ENCODE measurements at regions not wholly inside any gene's neighbourhood (a gene's known extent, or its start where the extent isn't known, plus 50 kb on each side); places are given as distances from the start of the nearest gene placed in this dataset.

DNA sequence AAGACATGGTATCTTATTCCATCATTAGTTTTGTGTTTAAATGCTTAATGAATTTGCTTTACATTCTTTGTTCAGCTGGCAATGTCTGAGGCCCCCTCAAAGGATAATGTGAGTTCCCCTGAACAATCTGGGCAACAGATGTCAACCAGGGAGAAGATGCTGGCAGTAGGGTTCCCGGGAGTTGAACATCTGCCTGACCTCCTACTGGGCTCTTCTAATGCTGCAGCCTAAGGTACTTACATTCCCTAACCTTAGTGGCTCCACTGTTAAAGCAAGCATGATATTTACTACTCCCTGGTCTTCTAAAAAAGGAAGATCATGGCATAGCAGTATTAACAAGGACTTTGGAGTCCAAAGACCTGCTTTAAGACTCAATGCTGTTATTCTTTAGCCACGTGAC, 574.9 kb upstream of the NR5A2 start:
- TF ChIP-seq, protein P1, sequence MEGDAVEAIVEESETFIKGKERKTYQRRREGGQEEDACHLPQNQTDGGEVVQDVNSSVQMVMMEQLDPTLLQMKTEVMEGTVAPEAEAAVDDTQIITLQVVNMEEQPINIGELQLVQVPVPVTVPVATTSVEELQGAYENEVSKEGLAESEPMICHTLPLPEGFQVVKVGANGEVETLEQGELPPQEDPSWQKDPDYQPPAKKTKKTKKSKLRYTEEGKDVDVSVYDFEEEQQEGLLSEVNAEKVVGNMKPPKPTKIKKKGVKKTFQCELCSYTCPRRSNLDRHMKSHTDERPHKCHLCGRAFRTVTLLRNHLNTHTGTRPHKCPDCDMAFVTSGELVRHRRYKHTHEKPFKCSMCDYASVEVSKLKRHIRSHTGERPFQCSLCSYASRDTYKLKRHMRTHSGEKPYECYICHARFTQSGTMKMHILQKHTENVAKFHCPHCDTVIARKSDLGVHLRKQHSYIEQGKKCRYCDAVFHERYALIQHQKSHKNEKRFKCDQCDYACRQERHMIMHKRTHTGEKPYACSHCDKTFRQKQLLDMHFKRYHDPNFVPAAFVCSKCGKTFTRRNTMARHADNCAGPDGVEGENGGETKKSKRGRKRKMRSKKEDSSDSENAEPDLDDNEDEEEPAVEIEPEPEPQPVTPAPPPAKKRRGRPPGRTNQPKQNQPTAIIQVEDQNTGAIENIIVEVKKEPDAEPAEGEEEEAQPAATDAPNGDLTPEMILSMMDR (IDR thresholded peaks at IDR 0.05) = no peak
- Histone ChIP-seq H3K4me1 (no peaks in the 10 kb centered on the region), H3K27me3 (no peaks in the 10 kb centered on the region), H3K4me3 (no peak overlapping the region), H3K36me3 (no peaks in the 10 kb centered on the region), H3K27ac (no peak overlapping the region), H3K9me3 (no peaks in the 10 kb centered on the region)
- no peak for DNase-seq
- intact Hi-C loops (cut with DNase I; ENCODE audit: low total_unique reads) = no loop called here

DNA sequence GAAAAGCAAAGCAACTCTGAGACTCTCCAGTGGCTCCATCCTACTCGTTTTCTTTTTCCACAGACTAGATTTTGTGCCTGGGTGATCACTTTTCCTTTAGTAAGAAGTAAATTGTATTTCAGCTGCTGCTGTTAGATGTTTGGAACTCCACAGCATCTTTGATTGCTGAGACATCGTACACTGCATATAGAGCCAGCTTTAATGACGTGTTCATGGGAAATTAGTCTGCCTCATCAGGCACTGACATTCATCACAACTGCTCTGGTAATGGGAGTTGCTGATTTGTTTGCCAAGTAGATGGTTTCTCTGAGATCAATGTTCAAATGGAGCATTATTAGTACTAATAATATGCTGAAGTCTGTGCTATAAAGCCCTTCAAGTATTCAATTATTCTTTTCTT, 573.8 kb upstream of the NR5A2 start:
- Histone ChIP-seq H3K9me3 (no peaks in the 10 kb centered on the region), H3K4me1 (no peaks in the 10 kb centered on the region), H3K27ac (no peak overlapping the region), H3K27me3 (no peaks in the 10 kb centered on the region), H3K36me3 (no peaks in the 10 kb centered on the region), H3K4me3 (no peak overlapping the region)
- intact Hi-C loops (cut with DNase I; ENCODE audit: low total_unique reads) = no loop called here
- DNase-seq = no peak
- TF ChIP-seq, protein P1 (IDR thresholded peaks at IDR 0.05) = no peak

DNA sequence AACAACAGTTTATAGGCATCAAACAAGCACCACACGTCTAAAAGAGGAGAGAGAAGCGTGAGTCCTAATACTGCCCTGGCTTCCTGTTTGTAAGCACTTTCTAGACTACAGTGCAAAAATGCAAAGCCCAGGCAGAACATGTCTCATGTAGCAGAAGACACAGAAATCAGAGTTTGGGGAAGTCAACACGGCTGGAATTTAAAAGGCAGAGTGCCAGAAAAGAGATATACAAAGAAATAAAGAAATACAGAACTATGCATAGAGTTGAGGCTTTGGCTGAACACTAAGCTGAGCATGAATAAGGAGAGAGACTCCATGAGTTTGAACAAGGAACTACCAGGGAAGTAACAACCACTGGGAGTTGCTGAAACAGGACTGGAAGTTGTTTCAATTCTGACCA, 566.6 kb upstream of the NR5A2 start:
- Histone ChIP-seq H3K4me3 (no peak overlapping the region), H3K36me3 (no peaks in the 10 kb centered on the region), H3K27ac (no peak overlapping the region), H3K27me3 (no peaks in the 10 kb centered on the region), H3K4me1 (no peaks in the 10 kb centered on the region), H3K9me3 (peaks cover 0 to 3% (median 0%) of the 10 kb centered on the region in 3 donors)
- intact Hi-C loops (cut with DNase I; ENCODE audit: low total_unique reads) = no loop called here
- TF ChIP-seq, protein P1 (IDR thresholded peaks at IDR 0.05) = no peak
- DNase-seq = no peak

DNA sequence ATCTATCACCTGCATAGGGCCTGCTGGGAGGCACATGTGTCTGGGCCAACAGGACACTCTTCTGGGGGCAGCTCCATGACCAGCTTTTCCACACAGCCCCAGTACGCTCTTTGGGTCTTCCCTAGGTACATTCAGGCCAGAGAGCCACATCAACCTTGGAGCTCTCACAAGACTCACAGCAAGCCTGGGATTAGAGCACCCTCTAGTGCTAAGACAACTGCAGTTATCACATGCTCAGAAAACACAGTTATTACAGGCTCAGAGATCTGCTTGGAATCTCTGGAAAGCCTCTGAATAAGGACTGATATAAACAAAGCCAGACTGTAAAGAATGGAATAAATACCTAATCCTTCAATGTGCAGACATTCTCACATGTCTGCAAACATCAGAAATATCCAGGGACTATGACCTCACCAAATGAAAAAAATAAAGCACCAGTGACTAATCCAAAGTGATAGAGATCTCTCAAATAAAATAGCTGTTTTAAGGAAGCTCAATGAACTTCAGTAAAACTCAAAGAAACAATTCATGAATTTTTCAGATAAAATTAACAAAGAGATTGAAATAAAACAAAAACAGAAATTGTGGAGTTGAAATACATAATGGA, 563.9 kb upstream of the NR5A2 start:
- Histone ChIP-seq H3K4me1 (no peaks in the 10 kb centered on the region), H3K27ac (no peak overlapping the region), H3K4me3 (no peak overlapping the region), H3K27me3 (no peaks in the 10 kb centered on the region), H3K9me3 (peaks cover 0 to 3% (median 0%) of the 10 kb centered on the region in 3 donors), H3K36me3 (no peaks in the 10 kb centered on the region)
- intact Hi-C loops (cut with DNase I; ENCODE audit: low total_unique reads) = no loop called here
- DNase-seq = no peak
- TF ChIP-seq, protein P1 (IDR thresholded peaks at IDR 0.05) = no peak

DNA sequence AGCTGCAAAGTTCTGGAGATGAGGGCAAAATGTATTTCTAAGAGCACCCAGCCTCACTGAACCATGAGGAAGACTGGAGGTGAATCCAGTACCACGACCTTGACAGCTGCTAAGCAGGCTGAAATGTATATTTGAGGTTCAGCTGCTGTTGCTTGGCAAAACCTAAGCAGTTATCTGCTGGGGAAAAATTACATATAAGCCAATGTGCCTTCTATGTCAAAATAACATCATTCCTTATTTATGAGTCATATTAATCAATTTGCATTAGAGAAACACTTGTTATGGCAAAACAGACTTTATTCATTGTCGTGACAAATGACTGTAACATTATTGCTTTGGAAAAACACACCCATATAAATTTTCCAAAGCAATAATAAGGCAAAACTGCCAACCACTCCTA, 560.5 kb upstream of the NR5A2 start:
- intact Hi-C loops (cut with DNase I; ENCODE audit: low total_unique reads) = no loop called here

More for the DNA sequence above, 560.5 kb upstream of the NR5A2 start:
- no peak for DNase-seq
- TF ChIP-seq, protein P1 (IDR thresholded peaks at IDR 0.05) = no peak
- Histone ChIP-seq H3K36me3 (no peaks in the 10 kb centered on the region), H3K4me1 (no peaks in the 10 kb centered on the region), H3K4me3 (no peak overlapping the region), H3K27ac (no peak overlapping the region), H3K27me3 (no peaks in the 10 kb centered on the region), H3K9me3 (peaks cover 0 to 3% (median 0%) of the 10 kb centered on the region in 3 donors)

Data from tibial artery (tissue), 4 donors.